Naive thymus-derived CD8-positive, alpha-beta T cell (primary cell): ENCODE measurements at regions not wholly inside any gene's neighbourhood (a gene's known extent, or its start where the extent isn't known, plus 50 kb on each side); places are given as distances from the start of the nearest gene placed in this dataset.

Experiments used
- ATAC-seq, 2 donors: fragments of 150-1000 bp; cut with Tn5 transposase in 1 of 2; sonication (Bioruptor Pico), chemical (Tn5 transposase) in 1 of 2; 1 replicate in 1 of 2; 2 replicates in 1 of 2; pipeline ENCODE4 v1.10.0; 2021; ENCODE audit warnings: mild to moderate bottlenecking in 2 of 2, moderate library complexity in 2 of 2
- POLR2A ChIA-PET: fragments of 350-600 bp; sonication (Branson Sonifier 250); formaldehyde crosslinking; loops from one replicate; lab custom pipeline; 2021; ENCODE audit warnings: antibody characterized with exemption; lab: Charles Lee
- DNase-seq, 10 donors: peaks; one replicate each; pipeline versions ENCODE4 v3.0.0 to v3.0.0-alpha.2; 2020 to 2022
- H3K27ac Mint-ChIP-seq, 10 donors: one replicate each; pipeline ENCODE4 v1.8.0; 2020 to 2022; ENCODE audit warnings: mild to moderate bottlenecking in 10 of 10, mixed read lengths in 10 of 10, moderate library complexity in 4 of 10, inconsistent platforms in 1 of 10
- H3K27me3 Mint-ChIP-seq, 5 donors: one replicate each; pipeline ENCODE4 v1.8.0; 2021 to 2022; ENCODE audit warnings: mixed read lengths in 5 of 5
- H3K36me3 Mint-ChIP-seq, 3 donors: one replicate each; pipeline ENCODE4 v1.8.0; 2020 to 2022; ENCODE audit warnings: mixed read lengths in 3 of 3, mild to moderate bottlenecking in 2 of 3, inconsistent platforms in 1 of 3
- H3K4me1 Mint-ChIP-seq, 4 donors: one replicate each; pipeline ENCODE4 v1.8.0; 2021 to 2022; ENCODE audit warnings: mixed read lengths in 4 of 4
- H3K4me3 Mint-ChIP-seq, 10 donors: one replicate each; pipeline ENCODE4 v1.8.0; 2020 to 2022; ENCODE audit warnings: mild to moderate bottlenecking in 10 of 10, mixed read lengths in 10 of 10, moderate library complexity in 6 of 10, inconsistent platforms in 1 of 10
- H3K9me3 Mint-ChIP-seq, 9 donors: one replicate each; pipeline ENCODE4 v1.8.0; 2020 to 2022; ENCODE audit warnings: mixed read lengths in 9 of 9, mild to moderate bottlenecking in 3 of 9, inconsistent platforms in 1 of 9, moderate library complexity in 1 of 9

DNA sequence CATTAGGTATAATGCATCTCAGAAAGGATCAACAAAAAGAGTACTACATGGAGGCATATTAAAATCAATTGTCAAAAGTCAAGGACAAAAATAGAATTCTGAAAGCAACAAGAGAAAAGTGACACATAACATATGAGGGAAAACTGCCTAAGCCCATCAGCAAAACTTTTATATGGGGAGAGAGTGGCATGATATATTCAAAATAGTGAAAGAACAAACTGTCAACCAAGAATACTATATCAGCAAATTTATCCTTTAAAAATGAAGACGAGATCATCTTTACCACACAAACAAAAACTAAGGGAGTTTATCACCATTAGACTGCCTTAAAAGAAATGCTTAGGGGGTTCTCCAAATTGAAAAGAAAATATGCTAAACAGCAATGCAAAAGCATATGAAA lies 86.4 kb upstream of the CHRDL1 start:
- H3K4me1 Mint-ChIP-seq, result no peaks in the 10 kb centered on the region

DNA sequence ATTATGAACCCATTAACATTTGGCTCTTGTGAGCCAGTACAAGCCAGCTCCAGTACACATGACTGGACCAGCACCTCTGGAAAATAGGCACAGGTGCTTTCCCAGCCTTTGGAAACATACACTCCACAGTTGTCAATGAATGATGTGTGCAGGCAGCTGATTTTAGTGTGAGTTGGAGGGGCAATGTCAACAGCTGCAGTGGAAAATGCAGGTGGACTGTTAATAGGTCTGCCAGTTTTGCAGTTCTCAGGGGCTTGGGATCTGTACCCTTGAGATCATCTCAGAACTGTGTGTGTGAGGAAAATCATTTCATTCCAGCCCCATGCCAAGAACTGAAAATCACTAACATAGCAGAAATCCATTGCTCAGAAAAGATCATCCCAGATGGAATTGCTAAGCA lies 81.7 kb upstream of the CHRDL1 start:
- H3K36me3 Mint-ChIP-seq, result peaks cover 0 to 19% (median 0%) of the 10 kb centered on the region in 3 donors
- H3K27me3 Mint-ChIP-seq, result peaks cover 0 to 2% (median 0%) of the 10 kb centered on the region in 5 donors
- no peak overlapping the region for H3K27ac Mint-ChIP-seq
- POLR2A ChIA-PET, result no interaction called here
- no peak overlapping the region for H3K4me3 Mint-ChIP-seq
- ATAC-seq (no peak), DNase-seq (no peak)
- no peaks in the 10 kb centered on the region for H3K4me1 Mint-ChIP-seq
- peaks cover 0 to 28% (median 12%) of the 10 kb centered on the region in 9 donors for H3K9me3 Mint-ChIP-seq

More for the DNA sequence above, 86.4 kb upstream of the CHRDL1 start:
- POLR2A ChIA-PET, result no interaction called here
- no peak overlapping the region for H3K4me3 Mint-ChIP-seq
- H3K9me3 Mint-ChIP-seq, result peaks cover 0 to 45% (median 20%) of the 10 kb centered on the region in 9 donors
- peaks cover 0 to 19% (median 0%) of the 10 kb centered on the region in 3 donors for H3K36me3 Mint-ChIP-seq
- H3K27ac Mint-ChIP-seq, result no peak overlapping the region
- DNase-seq, result no peak
- no peak for ATAC-seq
- no peaks in the 10 kb centered on the region for H3K27me3 Mint-ChIP-seq

DNA sequence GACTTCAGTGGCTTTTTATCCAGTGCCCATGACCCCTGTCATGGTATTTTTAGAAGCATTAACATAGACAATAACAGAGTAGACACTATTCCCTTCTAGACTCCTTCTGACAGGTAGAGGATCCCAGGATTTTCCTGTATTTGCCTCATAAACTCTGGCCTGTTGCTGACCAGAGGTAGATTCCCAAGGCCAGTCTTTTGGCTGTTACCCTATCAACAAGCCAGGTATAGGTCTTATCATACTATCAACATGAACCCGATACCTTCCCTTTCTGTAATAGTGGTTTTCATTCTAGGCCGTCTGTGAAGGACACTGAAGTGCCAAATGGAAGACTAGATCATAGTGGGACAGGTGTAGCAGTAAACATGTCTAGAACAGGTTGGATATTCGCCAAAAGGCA lies 76.2 kb upstream of the CHRDL1 start:
- POLR2A ChIA-PET, result no interaction called here
- no peak for DNase-seq
- H3K4me3 Mint-ChIP-seq, result no peak overlapping the region
- H3K9me3 Mint-ChIP-seq, result peaks cover 0 to 2% (median 0%) of the 10 kb centered on the region in 9 donors
- ATAC-seq, result no peak
- no peak overlapping the region for H3K27ac Mint-ChIP-seq
- H3K27me3 Mint-ChIP-seq, result peaks cover 0 to 2% (median 0%) of the 10 kb centered on the region in 5 donors
- no peaks in the 10 kb centered on the region for H3K36me3 Mint-ChIP-seq
- no peaks in the 10 kb centered on the region for H3K4me1 Mint-ChIP-seq

DNA sequence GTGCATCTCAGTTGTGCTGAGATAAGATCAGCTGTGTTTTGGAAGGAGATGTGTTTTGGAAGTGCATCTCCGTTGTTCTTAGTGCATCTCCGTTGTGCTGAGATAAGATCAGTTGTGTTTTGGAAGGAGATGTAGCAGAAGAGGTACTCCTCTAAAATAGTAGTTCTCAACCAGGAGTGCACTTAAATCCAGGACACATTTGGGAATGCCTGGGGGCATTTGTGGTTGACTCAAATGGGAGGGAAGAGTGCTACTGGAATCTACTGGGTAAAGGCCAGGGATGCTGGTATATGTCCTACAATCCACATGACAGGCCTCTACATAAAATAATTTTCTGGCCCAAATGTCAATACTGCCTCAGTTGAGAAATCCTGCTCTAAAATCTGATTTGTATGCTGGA lies 70.8 kb upstream of the CHRDL1 start:
- Mint-ChIP-seq H3K9me3 (no peaks in the 10 kb centered on the region), H3K4me3 (no peak overlapping the region), H3K36me3 (no peaks in the 10 kb centered on the region), H3K27ac (no peak overlapping the region), H3K4me1 (peaks cover 0 to 3% (median 0%) of the 10 kb centered on the region in 4 donors), H3K27me3 (peaks cover 0 to 8% (median 5%) of the 10 kb centered on the region in 5 donors)
- POLR2A ChIA-PET, result no interaction called here
- DNase-seq, result no peak
- no peak for ATAC-seq

DNA sequence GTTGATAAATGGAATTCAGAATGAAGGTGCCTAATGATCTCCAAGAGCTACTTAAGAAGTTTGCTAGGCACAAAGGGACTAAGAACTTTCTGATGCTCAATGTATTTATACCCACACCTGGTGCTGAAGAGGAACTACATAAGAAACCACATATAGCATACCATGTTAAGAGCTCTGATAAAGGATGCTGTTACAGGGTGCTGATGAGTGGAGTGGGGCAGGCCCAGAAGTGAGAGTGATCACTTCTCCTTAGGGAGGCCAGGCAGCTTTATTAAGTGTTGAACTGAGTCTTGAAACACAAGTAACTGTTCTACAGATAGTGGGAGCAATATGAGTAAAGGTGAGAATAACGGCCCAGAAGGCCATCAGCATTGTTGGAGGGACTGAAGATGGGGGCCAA lies 68.3 kb upstream of the CHRDL1 start:
- H3K4me1 Mint-ChIP-seq, result peaks cover 0 to 3% (median 0%) of the 10 kb centered on the region in 4 donors
- ATAC-seq (no peak), DNase-seq (no peak)
- POLR2A ChIA-PET, result no interaction called here
- H3K27ac Mint-ChIP-seq, result no peak overlapping the region
- H3K4me3 Mint-ChIP-seq, result no peak overlapping the region
- H3K36me3 Mint-ChIP-seq, result no peaks in the 10 kb centered on the region
- no peaks in the 10 kb centered on the region for H3K9me3 Mint-ChIP-seq
- H3K27me3 Mint-ChIP-seq, result peaks cover 0 to 17% (median 6%) of the 10 kb centered on the region in 5 donors

DNA sequence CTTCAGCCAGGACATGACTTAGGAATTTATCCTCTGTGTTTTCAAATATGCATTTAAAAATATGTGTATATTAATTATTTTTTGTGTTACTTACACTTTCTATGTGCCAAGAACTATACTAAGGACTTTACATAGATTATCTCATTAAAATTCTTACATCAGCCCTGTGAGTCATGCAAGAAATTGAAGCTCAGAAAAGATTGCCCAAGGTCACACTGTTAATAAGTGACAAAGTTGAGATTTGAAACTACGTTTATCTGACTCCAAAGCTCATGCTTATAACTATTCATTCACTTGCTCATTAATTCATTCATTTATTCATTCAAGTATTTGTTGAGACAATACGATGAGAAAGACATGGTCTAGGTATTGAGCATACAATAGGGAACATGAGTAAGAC lies 62.9 kb upstream of the CHRDL1 start:
- no peak for DNase-seq
- H3K4me1 Mint-ChIP-seq, result no peaks in the 10 kb centered on the region
- ATAC-seq, result no peak
- peaks cover 4 to 28% (median 8%) of the 10 kb centered on the region in 5 donors for H3K27me3 Mint-ChIP-seq
- no peak overlapping the region for H3K27ac Mint-ChIP-seq
- no peaks in the 10 kb centered on the region for H3K9me3 Mint-ChIP-seq
- POLR2A ChIA-PET, result no interaction called here
- no peak overlapping the region for H3K4me3 Mint-ChIP-seq
- H3K36me3 Mint-ChIP-seq, result no peaks in the 10 kb centered on the region

GRCh38 chrX:110853610-110854009 lies 58.0 kb upstream of the CHRDL1 start:
- ATAC-seq (no peak), DNase-seq (no peak)
- Mint-ChIP-seq H3K36me3 (no peaks in the 10 kb centered on the region), H3K27ac (no peak overlapping the region), H3K4me1 (no peaks in the 10 kb centered on the region), H3K27me3 (peaks cover 2 to 18% (median 4%) of the 10 kb centered on the region in 5 donors), H3K4me3 (no peak overlapping the region), H3K9me3 (no peaks in the 10 kb centered on the region)
- POLR2A ChIA-PET, result no interaction called here

GRCh38 chrX:110852180-110852579 lies 56.6 kb upstream of the CHRDL1 start:
- no peaks in the 10 kb centered on the region for H3K9me3 Mint-ChIP-seq
- DNase-seq, result no peak
- POLR2A ChIA-PET, result no interaction called here
- no peaks in the 10 kb centered on the region for H3K4me1 Mint-ChIP-seq
- no peaks in the 10 kb centered on the region for H3K36me3 Mint-ChIP-seq
- no peak overlapping the region for H3K27ac Mint-ChIP-seq
- peaks cover 2 to 10% (median 4%) of the 10 kb centered on the region in 5 donors for H3K27me3 Mint-ChIP-seq
- no peak for ATAC-seq
- no peak overlapping the region for H3K4me3 Mint-ChIP-seq

- no peak for DNase-seq
- no peak overlapping the region for H3K27ac Mint-ChIP-seq
- POLR2A ChIA-PET, result no interaction called here
These were observed 56.2 kb upstream of the CHRDL1 start for GRCh38 chrX:110851780-110852179.

DNA sequence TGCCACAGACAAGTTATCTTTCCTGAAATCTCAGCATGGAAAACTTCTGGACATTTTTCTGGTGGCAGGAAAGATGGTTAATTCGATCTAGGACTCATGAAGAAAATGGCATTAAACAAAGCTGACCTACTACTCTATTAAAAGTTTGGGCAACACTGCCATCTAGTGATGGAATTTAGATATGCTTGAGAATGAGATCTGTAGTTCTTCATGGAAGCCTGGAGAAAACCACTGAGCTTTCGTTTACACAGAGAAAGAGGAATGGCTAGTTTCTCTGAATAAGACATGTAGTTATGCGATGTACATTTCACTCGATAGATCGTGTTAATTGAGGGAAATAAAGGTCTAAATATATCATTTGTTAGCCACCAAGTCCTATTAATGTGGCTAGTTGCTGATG lies 51.7 kb upstream of the CHRDL1 start:
- DNase-seq, result peak in 4 of 10 donors; percentile 6 to 50 (median 48)
- POLR2A ChIA-PET, result no interaction called here
- H3K9me3 Mint-ChIP-seq, result no peaks in the 10 kb centered on the region
- H3K4me3 Mint-ChIP-seq, result no peak overlapping the region
- no peaks in the 10 kb centered on the region for H3K4me1 Mint-ChIP-seq
- H3K36me3 Mint-ChIP-seq, result no peaks in the 10 kb centered on the region
- no peak overlapping the region for H3K27ac Mint-ChIP-seq
- no peak for ATAC-seq
- peaks cover 0 to 3% (median 0%) of the 10 kb centered on the region in 5 donors for H3K27me3 Mint-ChIP-seq

More at GRCh38 chrX:110851780-110852179, 56.2 kb upstream of the CHRDL1 start:
- Mint-ChIP-seq H3K4me3 (no peak overlapping the region), H3K36me3 (no peaks in the 10 kb centered on the region), H3K27me3 (peaks cover 2 to 9% (median 4%) of the 10 kb centered on the region in 5 donors), H3K9me3 (no peaks in the 10 kb centered on the region), H3K4me1 (no peaks in the 10 kb centered on the region)
- ATAC-seq, result no peak

DNA sequence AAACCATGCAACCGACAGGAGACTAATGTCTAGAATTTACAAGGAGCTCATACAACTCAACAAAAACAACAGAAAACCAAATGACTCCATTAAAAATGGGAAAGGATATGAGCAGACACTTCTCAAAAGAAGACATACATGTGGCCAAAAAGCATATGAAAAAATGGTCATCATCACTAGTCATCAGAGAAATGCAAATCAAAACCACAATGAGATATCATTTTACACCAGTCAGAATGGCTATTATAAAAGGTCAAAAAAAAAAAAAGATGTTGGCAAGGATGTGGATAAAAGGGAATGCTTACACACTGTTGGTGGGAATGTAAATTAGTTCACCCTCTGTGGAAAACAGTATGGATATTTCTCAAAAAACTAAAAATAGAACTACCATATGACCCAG lies 50.5 kb upstream of the CHRDL1 start:
- Mint-ChIP-seq H3K4me3 (no peak overlapping the region), H3K36me3 (no peaks in the 10 kb centered on the region), H3K27me3 (peaks cover 0 to 3% (median 0%) of the 10 kb centered on the region in 5 donors), H3K4me1 (no peaks in the 10 kb centered on the region), H3K9me3 (no peaks in the 10 kb centered on the region), H3K27ac (no peak overlapping the region)
- DNase-seq, result no peak
- POLR2A ChIA-PET, result no interaction called here
- ATAC-seq, result no peak
